ENCODE measurements at regions not wholly inside any gene's neighbourhood (a gene's known extent, or its start where the extent isn't known, plus 50 kb on each side); places are given as distances from the start of the nearest gene placed in this dataset.
A peak's percentile ranks its signal among the peaks of the same experiment; 100 is the strongest.

DNA sequence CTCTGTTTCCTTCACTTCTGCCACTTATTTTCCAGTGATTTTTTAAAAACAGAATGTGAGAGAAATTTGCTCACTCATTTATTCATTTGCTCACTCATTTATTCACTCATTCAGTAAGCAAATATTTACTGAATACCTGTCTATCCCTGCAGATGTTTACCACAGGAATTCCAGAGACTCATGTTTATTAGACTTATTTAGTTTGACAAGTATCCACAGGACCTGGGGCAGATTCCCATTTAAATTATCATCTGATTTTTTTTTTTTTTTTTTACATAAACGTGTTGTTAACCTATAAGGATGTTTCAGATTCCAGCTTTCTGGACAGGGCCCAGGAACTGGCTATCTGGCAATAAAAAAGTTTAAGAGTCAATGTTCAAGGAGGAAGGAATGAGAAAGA is 175.1 kb upstream of the ERBB4 start:
- no peak overlapping the region for H3K9ac ChIP-seq (ENCODE audit: extremely low read depth, insufficient read length, low read length)
- H3K27ac ChIP-seq (ENCODE audit: insufficient read length, low read depth, low read length): no peak overlapping the region
- DNase-seq: no peak
- H4K8ac ChIP-seq (replicated peaks; ENCODE audit: insufficient read length, low read depth, low read length): no peak overlapping the region
- H3K56ac ChIP-seq (ENCODE audit: insufficient read length, low read depth, low read length): no peak overlapping the region
- H2AFZ ChIP-seq (ENCODE audit: low read length): no peak overlapping the region
- peak overlapping the region in 1 of 3 experiments; percentile 17; a peak in 1 of 7 replicates for H3K27ac Mint-ChIP-seq
- H2BK15ac ChIP-seq (ENCODE audit: low read depth, low read length): no peak overlapping the region
- H2BK20ac ChIP-seq (ENCODE audit: low read depth, low read length, poor library complexity, severe bottlenecking): no peak overlapping the region
- H3K23ac ChIP-seq (ENCODE audit: insufficient read length, low read depth, low read length): no peak overlapping the region
- no peak for TF ChIP-seq CTCF (conservative IDR thresholded peaks at IDR 0.05)
- no peak overlapping the region for H3K4ac ChIP-seq (ENCODE audit: low read depth, low read length)
- H3K4me2 ChIP-seq (ENCODE audit: insufficient read depth, insufficient read length, low read length): no peak overlapping the region
- no peak overlapping the region for H4K91ac ChIP-seq (ENCODE audit: insufficient read length, low read depth, low read length)
- peaks cover 2 to 7% of the 10 kb centered on the region in 2 experiments for H3K4me1 Mint-ChIP-seq
- no peaks in the 10 kb centered on the region for H3K79me2 ChIP-seq (ENCODE audit: insufficient read depth, low read length)
- H3K36me3 Mint-ChIP-seq (ENCODE audit: insufficient read depth in 1 of 3, low read depth in 3 of 3): no peaks in the 10 kb centered on the region
- no peak overlapping the region for H4K5ac ChIP-seq (ENCODE audit: insufficient read length, low read depth, low read length)
- H3K18ac ChIP-seq (ENCODE audit: insufficient read length, low read depth, low read length): no peak overlapping the region
- no peaks in the 10 kb centered on the region for H3K9me3 Mint-ChIP-seq
- H2BK5ac ChIP-seq (ENCODE audit: insufficient read length, low read length): no peak overlapping the region
- H3K79me1 ChIP-seq (ENCODE audit: insufficient read depth, low read depth, low read length, poor library complexity, severe bottlenecking): no peaks in the 10 kb centered on the region
- no peaks in the 10 kb centered on the region for H3K4me1 ChIP-seq (ENCODE audit: insufficient read depth, low read length)
- no peak overlapping the region for H3T11ph ChIP-seq (ENCODE audit: low read length)
- H2AK5ac ChIP-seq (ENCODE audit: insufficient read length, low read length): no peak overlapping the region
- no peak overlapping the region for H2BK12ac ChIP-seq (ENCODE audit: insufficient read length, low read depth, low read length)
- no peaks in the 10 kb centered on the region for H3K23me2 ChIP-seq (ENCODE audit: insufficient read length, low read depth, low read length, poor library complexity, severe bottlenecking)
- no peaks in the 10 kb centered on the region for H3K27me3 ChIP-seq (ENCODE audit: insufficient read depth, low read length)
- no CpG with 5 or more reads among the region's 1 CpG for WGBS (ENCODE audit: extremely low coverage, insufficient read length, low lambda C conversion rate)
- H2BK120ac ChIP-seq (ENCODE audit: low read depth, low read length, poor library complexity, severe bottlenecking): no peak overlapping the region
- H3K4me3 Mint-ChIP-seq: no peak overlapping the region
- H3K14ac ChIP-seq (ENCODE audit: insufficient read depth, low read length): no peak overlapping the region
- no peaks in the 10 kb centered on the region for H3K9me3 ChIP-seq (ENCODE audit: control insufficient read depth, low read depth, low read length)
- no peaks in the 10 kb centered on the region for H4K20me1 ChIP-seq (ENCODE audit: control insufficient read depth, insufficient read depth, insufficient read length)
- no peaks in the 10 kb centered on the region for H3K27me3 Mint-ChIP-seq (ENCODE audit: low read depth)
